ENCODE measurements at regions not wholly inside any gene's neighbourhood (a gene's known extent, or its start where the extent isn't known, plus 50 kb on each side); places are given as distances from the start of the nearest gene placed in this dataset.

DNA sequence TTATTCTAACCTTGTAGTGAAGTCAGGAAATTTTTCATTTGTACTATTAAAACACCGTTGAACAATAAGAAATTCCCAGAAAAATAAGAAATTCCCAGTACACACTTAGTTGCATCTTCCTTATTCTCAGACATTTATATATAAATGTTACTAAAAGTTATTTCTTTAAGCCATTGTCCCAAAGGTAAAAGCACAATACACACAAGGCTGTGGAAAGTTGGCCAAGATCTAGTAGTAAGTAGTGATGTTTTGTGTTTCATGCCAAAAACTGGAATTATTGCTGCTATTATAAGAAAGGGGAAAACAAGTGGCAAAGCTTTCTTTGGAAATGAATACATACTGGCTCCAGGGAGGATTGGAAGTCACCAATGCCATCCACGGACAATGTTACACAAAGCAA, 802.5 kb upstream of the DPPA4 start:
- no peaks in the 10 kb centered on the region for H3K4me1 Mint-ChIP-seq
- H3K9me3 Mint-ChIP-seq, result peaks cover 3% of the 10 kb centered on the region
- ATAC-seq (replicated peaks), result no peak
- no peak overlapping the region for H3K4me3 Mint-ChIP-seq
- H3K36me3 Mint-ChIP-seq (ENCODE audit: low read depth), result no peaks in the 10 kb centered on the region
- H3K27me3 Mint-ChIP-seq, result no peaks in the 10 kb centered on the region
- H3K27ac Mint-ChIP-seq, result no peak overlapping the region

DNA sequence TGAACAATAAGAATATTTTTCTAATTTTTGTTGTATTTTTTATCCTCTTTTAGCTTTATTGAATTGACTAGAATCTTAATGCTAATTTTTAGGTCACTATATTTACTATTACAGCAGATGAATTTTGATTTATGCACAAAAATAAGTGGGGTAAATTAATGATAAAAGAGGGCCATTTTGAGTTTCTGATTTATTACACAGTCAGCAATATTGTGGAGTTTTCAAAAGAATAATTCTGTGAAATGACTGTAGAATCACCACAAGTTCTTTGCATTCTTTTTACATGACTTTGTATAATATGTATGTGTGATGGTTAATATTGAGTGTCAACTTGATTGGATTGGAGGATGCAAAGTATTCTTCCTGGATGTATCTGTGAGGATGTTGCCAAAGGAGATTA, 812.4 kb upstream of the DPPA4 start:
- H3K27ac Mint-ChIP-seq, result no peak overlapping the region
- H3K4me3 Mint-ChIP-seq, result no peak overlapping the region
- H3K9me3 Mint-ChIP-seq, result no peaks in the 10 kb centered on the region
- H3K27me3 Mint-ChIP-seq, result no peaks in the 10 kb centered on the region
- no peaks in the 10 kb centered on the region for H3K36me3 Mint-ChIP-seq (ENCODE audit: low read depth)
- H3K4me1 Mint-ChIP-seq, result no peaks in the 10 kb centered on the region
- ATAC-seq (replicated peaks), result no peak

DNA sequence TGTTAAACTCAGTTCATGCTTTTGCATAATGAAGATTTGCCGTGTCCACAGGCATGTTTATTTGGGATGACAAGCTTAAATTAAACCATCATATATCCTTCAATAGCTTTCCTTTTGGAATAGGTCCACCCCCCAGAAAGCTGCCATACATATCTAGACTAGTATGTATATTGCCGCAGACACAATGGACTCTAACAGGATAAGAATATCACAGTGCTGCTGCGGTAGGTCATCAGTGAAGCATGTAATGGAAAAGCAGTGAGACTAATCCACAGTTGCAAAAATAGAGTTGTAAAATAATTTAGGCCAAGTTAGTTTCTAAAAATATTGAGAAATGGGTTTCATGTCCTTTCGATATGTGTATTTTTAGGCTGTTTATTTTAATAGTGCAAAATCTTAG, 819.9 kb upstream of the DPPA4 start:
- Mint-ChIP-seq H3K36me3 (ENCODE audit: low read depth) (no peaks in the 10 kb centered on the region), H3K27ac (no peak overlapping the region), H3K4me3 (no peak overlapping the region), H3K27me3 (no peaks in the 10 kb centered on the region), H3K9me3 (no peaks in the 10 kb centered on the region), H3K4me1 (no peaks in the 10 kb centered on the region)
- no peak for ATAC-seq (replicated peaks)

DNA sequence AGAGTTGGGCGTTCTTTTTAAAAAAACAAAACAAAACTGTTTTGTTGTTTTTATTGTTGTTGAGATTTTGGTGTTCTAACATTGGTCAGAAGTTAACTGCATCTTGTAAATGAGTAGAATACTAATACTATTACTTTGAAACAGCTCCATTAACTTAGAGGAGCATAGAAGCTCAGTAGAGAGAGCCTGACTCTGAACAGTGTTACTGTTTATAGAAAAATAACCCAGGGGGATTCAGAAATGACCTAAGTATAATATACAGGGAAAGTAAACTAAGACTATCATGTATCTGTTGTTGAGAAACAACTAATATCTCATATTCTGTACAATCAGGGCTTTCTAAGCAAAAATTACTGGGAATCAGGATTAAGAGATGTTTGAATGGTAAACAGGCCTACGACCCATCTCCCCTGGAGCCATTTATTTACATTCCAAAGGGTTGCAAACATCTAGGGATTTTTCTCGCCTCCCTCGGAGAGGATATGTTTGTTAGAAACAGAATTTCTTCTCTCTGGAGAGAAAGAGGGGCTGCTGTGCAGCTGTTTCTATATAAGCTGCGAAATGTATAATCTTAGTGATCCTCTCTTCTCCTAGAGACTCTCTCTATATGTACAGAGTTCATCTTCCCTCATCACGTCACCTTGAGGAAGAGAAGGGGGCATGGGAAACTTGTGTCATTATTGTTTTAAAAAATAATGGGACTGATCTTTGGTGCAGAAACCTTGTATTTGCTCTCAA, 827.5 kb upstream of the DPPA4 start:
- no peaks in the 10 kb centered on the region for H3K27me3 Mint-ChIP-seq
- ATAC-seq (replicated peaks), result no peak
- H3K36me3 Mint-ChIP-seq (ENCODE audit: low read depth), result no peaks in the 10 kb centered on the region
- no peak overlapping the region for H3K27ac Mint-ChIP-seq
- no peaks in the 10 kb centered on the region for H3K9me3 Mint-ChIP-seq
- H3K4me3 Mint-ChIP-seq, result no peak overlapping the region
- no peaks in the 10 kb centered on the region for H3K4me1 Mint-ChIP-seq

DNA sequence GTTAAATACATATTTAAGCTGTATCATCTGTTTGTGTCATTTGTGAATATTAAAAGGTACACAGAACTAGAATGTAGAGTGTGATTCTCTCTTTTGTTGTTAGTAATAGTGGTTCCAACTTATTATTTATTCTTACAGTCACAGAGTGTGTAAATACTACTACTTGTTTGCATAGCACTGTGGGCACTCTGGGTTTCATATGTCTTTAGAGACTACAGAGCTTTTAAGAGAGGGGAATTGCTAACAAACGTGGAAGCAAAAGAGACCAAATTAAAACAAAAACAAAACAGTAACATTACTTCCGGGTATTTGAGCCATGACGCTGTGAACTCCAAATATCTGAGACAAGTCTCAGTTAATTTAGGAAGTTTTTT, 828.0 kb upstream of the DPPA4 start:
- no peak for ATAC-seq (replicated peaks)
- no peaks in the 10 kb centered on the region for H3K4me1 Mint-ChIP-seq
- no peaks in the 10 kb centered on the region for H3K27me3 Mint-ChIP-seq
- no peak overlapping the region for H3K27ac Mint-ChIP-seq
- H3K36me3 Mint-ChIP-seq (ENCODE audit: low read depth), result no peaks in the 10 kb centered on the region
- H3K4me3 Mint-ChIP-seq, result no peak overlapping the region
- H3K9me3 Mint-ChIP-seq, result no peaks in the 10 kb centered on the region

DNA sequence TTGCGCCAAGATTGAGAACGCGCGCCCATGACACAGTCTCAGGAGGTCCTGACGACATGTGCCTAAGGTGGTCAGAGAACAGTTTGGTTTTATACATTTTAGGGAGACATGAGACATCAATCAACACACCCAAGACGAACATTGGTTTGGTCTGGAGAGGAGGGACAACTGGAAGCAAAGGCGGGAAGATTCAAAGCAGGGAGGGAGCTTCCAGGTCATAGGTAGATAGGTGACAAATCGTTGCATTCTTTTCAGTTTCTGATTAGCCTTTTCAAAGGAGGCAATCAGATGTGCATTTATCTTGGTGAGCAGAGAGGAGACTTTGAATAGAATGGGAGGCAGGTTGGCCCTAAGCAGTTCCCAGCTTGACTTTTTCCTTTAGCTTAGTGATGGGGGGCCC, 828.4 kb upstream of the DPPA4 start:
- ATAC-seq (replicated peaks), result no peak
- Mint-ChIP-seq H3K27ac (no peak overlapping the region), H3K9me3 (no peaks in the 10 kb centered on the region), H3K4me3 (no peak overlapping the region), H3K27me3 (no peaks in the 10 kb centered on the region), H3K4me1 (no peaks in the 10 kb centered on the region), H3K36me3 (ENCODE audit: low read depth) (no peaks in the 10 kb centered on the region)

DNA sequence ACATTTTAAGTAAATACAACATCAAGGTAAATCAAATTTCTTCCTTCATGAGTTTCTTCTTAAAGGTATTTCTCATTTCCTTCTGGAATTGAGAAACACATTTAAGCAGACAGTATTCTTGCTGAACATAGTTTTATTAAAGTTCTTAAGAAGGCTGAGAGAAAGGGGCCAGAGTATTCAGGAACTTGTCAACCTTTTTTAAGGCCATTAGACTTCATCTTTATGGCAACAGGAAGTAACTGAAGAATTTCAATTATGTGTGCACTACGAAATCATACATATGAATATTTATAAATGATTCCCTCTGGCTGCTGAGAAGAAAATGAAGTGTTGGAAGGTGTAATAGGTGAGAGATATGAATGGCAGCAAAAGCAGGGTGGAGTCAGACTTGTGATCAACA, 829.4 kb upstream of the DPPA4 start:
- Mint-ChIP-seq H3K4me3 (no peak overlapping the region), H3K9me3 (no peaks in the 10 kb centered on the region), H3K27ac (no peak overlapping the region), H3K4me1 (no peaks in the 10 kb centered on the region), H3K36me3 (ENCODE audit: low read depth) (no peaks in the 10 kb centered on the region), H3K27me3 (no peaks in the 10 kb centered on the region)
- no peak for ATAC-seq (replicated peaks)

DNA sequence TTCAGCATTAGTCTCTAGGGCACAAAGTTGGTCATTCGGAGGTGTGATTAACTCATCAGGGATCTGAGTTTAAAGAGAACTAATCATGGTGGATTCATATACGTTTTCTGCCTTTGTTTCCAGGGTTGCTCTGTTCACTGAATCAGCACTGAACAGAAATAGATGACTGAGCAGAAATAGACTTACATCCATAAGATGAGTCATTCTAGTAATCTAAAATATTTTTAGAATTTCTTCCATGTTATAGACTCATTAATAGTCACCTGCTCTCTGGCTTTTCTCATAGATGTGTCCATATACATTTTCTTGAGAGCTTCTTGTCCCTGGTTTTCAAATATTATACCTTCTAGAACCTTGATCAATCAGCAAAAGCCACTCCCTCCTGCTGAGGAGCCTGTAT, 837.6 kb upstream of the DPPA4 start:
- no peaks in the 10 kb centered on the region for H3K9me3 Mint-ChIP-seq
- no peaks in the 10 kb centered on the region for H3K36me3 Mint-ChIP-seq (ENCODE audit: low read depth)
- no peak overlapping the region for H3K4me3 Mint-ChIP-seq
- no peak for ATAC-seq (replicated peaks)
- H3K4me1 Mint-ChIP-seq, result no peaks in the 10 kb centered on the region
- H3K27me3 Mint-ChIP-seq, result no peaks in the 10 kb centered on the region
- no peak overlapping the region for H3K27ac Mint-ChIP-seq

DNA sequence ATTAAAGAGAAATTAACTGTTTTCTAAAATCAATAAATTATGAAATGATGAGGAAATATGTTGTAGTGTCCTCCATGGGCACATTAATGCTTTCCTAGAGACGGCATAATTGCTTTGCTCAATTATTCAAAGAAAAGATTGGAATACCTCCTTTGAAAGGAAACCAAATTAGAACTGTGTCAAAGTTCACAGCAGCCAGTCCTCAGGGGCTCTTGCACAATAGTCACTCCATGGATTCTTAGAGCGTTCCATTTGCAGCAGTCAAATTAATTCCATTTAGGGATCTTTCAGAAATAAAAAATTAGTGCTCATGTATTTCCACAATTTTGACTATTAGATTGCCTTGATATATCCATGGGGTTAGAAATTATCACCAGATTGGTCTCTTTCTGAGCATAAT, 841.6 kb upstream of the DPPA4 start:
- Mint-ChIP-seq H3K27ac (no peak overlapping the region), H3K9me3 (no peaks in the 10 kb centered on the region), H3K4me3 (no peak overlapping the region), H3K36me3 (ENCODE audit: low read depth) (no peaks in the 10 kb centered on the region), H3K4me1 (no peaks in the 10 kb centered on the region), H3K27me3 (no peaks in the 10 kb centered on the region)
- ATAC-seq (replicated peaks), result no peak

DNA sequence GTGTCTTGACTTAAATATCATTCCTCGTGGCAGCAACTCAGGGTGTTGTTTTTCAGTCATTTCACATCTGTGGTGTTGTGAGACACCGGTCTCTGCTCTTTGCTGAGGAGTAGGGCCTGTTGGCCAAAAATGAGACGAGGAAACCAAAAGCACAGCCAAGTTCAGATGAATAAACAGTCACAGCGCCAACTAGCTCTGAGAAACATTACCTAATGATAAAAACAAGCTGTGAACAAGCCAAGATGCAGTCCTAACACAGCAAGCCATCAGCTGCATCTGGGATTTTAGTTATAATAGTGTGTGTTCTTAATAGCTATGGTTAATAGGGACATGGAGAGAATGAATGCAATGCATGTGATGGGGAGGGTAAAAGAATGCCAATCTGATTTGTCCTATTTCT, 843.4 kb upstream of the DPPA4 start:
- H3K4me1 Mint-ChIP-seq, result no peaks in the 10 kb centered on the region
- ATAC-seq (replicated peaks), result no peak
- H3K4me3 Mint-ChIP-seq, result no peak overlapping the region
- H3K9me3 Mint-ChIP-seq, result no peaks in the 10 kb centered on the region
- no peak overlapping the region for H3K27ac Mint-ChIP-seq
- H3K36me3 Mint-ChIP-seq (ENCODE audit: low read depth), result no peaks in the 10 kb centered on the region
- H3K27me3 Mint-ChIP-seq, result no peaks in the 10 kb centered on the region

DNA sequence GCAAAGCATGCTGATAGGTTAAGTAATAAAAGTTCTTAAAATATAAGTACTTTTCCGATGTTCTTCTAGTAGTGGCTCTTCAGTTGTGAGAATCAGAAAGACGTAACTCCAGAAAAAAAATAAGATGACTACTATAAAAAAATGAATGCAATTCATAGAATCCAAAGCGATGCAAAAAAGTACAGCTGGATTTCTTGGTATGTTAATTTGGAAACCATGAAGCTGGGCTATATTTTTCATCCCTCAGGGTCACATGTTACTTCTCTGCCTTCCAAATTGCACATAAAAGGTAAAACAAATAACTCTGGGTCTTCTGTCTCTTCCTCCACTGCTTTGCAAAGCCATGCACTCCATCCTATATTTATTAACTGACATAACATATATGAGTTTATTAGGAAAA, 843.9 kb upstream of the DPPA4 start:
- no peak overlapping the region for H3K4me3 Mint-ChIP-seq
- no peak overlapping the region for H3K27ac Mint-ChIP-seq
- H3K4me1 Mint-ChIP-seq, result no peaks in the 10 kb centered on the region
- no peaks in the 10 kb centered on the region for H3K9me3 Mint-ChIP-seq
- H3K27me3 Mint-ChIP-seq, result no peaks in the 10 kb centered on the region
- no peak for ATAC-seq (replicated peaks)
- no peaks in the 10 kb centered on the region for H3K36me3 Mint-ChIP-seq (ENCODE audit: low read depth)

DNA sequence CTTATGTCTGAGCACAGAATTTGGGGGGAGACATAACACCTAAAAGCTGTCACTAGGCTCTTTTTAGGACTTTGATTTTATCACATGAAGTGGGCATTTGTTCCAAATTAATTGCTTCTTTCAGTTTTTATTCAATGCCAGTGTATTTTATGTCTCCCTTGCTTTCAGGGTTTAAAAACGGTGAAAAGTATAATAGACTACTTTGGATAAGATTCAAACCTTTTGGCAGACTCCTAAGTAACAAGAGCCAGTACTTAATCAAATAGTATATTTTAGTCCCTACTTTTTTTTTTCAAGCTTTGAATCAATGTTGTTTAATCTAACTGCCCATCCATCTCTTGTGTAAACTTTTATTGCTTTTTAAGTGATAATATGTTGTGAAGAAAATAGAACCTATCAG, 847.2 kb upstream of the DPPA4 start:
- Mint-ChIP-seq H3K36me3 (ENCODE audit: low read depth) (no peaks in the 10 kb centered on the region), H3K27me3 (no peaks in the 10 kb centered on the region), H3K27ac (no peak overlapping the region)

DNA sequence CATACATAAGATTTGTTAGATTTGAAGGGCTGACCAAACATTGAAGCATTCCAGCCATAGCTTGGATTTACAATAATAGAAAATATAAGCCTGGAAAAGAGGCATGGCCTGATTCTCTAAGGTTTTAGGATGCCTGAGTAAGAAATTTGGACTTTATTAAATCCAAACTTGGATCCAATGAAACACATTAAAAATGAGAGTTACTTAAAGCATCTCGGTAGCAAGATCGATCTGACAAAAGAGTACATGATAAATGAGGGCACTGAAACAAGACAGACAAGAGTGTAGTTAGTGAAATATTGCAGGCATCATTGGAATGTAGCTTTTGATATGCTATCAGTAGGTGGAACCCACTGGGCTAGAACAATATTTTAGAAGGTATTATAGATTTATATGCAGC, 855.7 kb upstream of the DPPA4 start:
- Mint-ChIP-seq H3K4me1 (no peaks in the 10 kb centered on the region), H3K27ac (no peak overlapping the region), H3K27me3 (peaks cover 3% of the 10 kb centered on the region), H3K36me3 (ENCODE audit: low read depth) (no peaks in the 10 kb centered on the region), H3K4me3 (no peak overlapping the region), H3K9me3 (no peaks in the 10 kb centered on the region)
- no peak for ATAC-seq (replicated peaks)

More for the DNA sequence above, 847.2 kb upstream of the DPPA4 start:
- Mint-ChIP-seq H3K4me3 (no peak overlapping the region), H3K9me3 (no peaks in the 10 kb centered on the region), H3K4me1 (no peaks in the 10 kb centered on the region)
- no peak for ATAC-seq (replicated peaks)

DNA sequence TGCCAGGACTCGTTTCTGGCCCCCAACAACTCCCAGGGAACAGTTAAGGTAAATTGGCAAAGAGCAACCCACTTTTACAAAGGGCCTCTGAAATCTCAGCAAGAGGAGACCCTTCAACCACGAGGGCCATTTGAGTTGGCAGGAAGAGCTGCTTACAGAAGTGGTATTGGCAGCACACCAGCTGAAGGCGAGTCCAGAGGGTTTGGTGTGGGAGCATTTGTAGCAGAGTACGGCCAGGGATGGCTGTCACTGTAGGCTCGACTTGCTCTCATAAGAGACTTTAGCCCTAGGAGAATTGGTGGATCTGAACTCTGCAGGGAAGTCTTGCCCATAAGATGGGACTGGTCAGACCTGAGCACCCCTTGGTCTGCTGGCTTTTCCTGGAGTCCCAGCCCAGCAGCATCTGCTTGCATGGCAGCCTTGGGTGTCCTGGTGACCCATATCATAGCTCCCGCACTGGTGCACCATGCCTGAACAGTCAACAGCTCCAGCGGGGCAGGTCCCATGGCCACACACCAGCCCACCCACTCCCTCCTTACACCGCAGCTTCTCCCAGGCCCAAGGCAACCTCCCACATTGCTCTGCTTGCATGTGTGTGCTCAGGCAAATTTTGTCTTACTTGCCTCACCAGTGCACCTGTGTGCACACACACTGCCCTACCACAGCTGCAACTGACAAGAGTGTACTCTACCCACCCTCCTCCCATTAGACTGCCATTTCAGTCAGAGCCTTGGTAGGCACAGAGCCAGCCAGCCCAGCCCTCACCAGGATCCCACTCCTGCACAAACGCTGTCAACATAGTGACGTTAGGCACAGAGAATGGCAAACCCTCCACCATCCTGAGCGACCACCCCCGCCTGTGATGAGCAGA, 861.6 kb upstream of the DPPA4 start:
- H3K27ac Mint-ChIP-seq, result no peak overlapping the region
- H3K36me3 Mint-ChIP-seq (ENCODE audit: low read depth), result no peaks in the 10 kb centered on the region
- no peak overlapping the region for H3K4me3 Mint-ChIP-seq
- no peaks in the 10 kb centered on the region for H3K27me3 Mint-ChIP-seq
- ATAC-seq (replicated peaks), result no peak
- H3K4me1 Mint-ChIP-seq, result no peaks in the 10 kb centered on the region
- peaks cover 4% of the 10 kb centered on the region for H3K9me3 Mint-ChIP-seq

DNA sequence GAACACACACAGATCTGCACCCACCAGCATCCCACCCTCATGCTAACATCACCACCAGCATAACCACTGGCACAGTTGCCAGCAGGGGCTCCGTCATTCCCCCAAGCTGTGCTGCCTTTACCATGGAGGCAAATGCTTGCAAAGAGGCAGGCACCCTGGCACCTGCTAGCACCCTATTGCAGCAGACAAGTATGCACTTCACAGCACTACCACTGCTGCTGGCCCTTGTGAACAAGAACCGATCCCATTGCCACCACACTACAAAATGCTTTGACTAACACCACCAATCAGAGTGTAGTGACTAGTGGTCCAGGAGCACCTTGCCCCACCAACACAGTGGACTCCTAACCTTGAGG, 862.2 kb upstream of the DPPA4 start:
- Mint-ChIP-seq H3K4me3 (no peak overlapping the region), H3K27me3 (no peaks in the 10 kb centered on the region), H3K9me3 (peaks cover 4% of the 10 kb centered on the region), H3K36me3 (ENCODE audit: low read depth) (no peaks in the 10 kb centered on the region), H3K27ac (no peak overlapping the region), H3K4me1 (no peaks in the 10 kb centered on the region)
- ATAC-seq (replicated peaks), result no peak
